ENCODE measurements at regions not wholly inside any gene's neighbourhood (a gene's known extent, or its start where the extent isn't known, plus 50 kb on each side); places are given as distances from the start of the nearest gene placed in this dataset.

DNA sequence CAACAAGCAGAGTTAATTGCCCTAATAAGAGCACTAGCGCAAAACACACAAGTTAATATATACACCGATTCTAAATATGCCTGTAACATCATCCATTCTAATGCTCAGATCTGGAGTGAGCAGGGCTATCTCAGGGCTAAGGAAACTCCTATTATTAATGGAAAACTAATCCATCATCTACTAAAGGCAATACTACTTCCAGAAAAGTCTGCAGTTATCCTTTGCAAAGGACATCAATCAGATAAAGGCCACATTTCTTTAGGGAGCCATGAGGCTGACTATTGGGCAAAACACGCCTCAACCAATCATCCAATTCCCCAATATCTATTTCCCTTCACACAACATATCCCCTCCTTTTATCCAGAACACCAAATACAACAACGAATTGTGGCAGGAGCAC is 1032.3 kb upstream of the NUDT12 start:
- Histone ChIP-seq H3K79me2 (ENCODE audit: low read length) (no peaks in the 10 kb centered on the region), H3K36me3 (replicated peaks; ENCODE audit: low read depth, low read length) (no peaks in the 10 kb centered on the region), H2AFZ (ENCODE audit: low read depth, low read length) (no peak overlapping the region), H3K4me1 (ENCODE audit: low read length) (no peaks in the 10 kb centered on the region), H4K20me1 (ENCODE audit: insufficient read depth, low read length) (no peaks in the 10 kb centered on the region), H3K9me3 (ENCODE audit: insufficient read depth, low read length) (no peaks in the 10 kb centered on the region), H3K4me2 (ENCODE audit: low read length) (no peak overlapping the region), H3K4me3 (ENCODE audit: low read length) (no peak overlapping the region), H3K27me3 (ENCODE audit: low read depth, low read length) (no peaks in the 10 kb centered on the region), H3K9ac (ENCODE audit: low read length) (no peak overlapping the region), H3K27ac (ENCODE audit: low read length) (no peak overlapping the region)
- TF ChIP-seq EZH2phosphoT487 (IDR thresholded peaks at IDR 0.05; ENCODE audit: low read depth) = no peak
- TF ChIP-seq, protein P1, sequence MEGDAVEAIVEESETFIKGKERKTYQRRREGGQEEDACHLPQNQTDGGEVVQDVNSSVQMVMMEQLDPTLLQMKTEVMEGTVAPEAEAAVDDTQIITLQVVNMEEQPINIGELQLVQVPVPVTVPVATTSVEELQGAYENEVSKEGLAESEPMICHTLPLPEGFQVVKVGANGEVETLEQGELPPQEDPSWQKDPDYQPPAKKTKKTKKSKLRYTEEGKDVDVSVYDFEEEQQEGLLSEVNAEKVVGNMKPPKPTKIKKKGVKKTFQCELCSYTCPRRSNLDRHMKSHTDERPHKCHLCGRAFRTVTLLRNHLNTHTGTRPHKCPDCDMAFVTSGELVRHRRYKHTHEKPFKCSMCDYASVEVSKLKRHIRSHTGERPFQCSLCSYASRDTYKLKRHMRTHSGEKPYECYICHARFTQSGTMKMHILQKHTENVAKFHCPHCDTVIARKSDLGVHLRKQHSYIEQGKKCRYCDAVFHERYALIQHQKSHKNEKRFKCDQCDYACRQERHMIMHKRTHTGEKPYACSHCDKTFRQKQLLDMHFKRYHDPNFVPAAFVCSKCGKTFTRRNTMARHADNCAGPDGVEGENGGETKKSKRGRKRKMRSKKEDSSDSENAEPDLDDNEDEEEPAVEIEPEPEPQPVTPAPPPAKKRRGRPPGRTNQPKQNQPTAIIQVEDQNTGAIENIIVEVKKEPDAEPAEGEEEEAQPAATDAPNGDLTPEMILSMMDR (IDR thresholded peaks at IDR 0.05; ENCODE audit: low read depth, low read length) = no peak

DNA sequence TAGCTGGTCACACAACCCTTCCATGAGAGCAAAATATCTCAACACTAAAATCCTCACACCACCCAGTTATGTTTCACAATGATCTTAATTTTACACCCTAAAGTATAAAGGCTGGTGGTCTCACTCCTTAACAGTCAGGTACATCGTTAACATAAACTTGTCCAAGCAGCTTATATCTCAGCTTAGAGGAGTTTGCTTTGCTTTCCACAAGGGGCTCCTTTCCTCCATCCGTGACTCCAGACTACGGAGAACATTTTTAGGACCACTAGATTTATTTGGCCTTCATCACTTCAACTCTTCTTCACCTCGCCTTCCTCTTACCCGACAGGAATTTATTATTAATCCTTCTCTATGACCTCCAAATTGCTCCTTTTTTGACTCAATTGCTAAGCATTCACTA is 1014.1 kb upstream of the NUDT12 start:
- Histone ChIP-seq H2AFZ (ENCODE audit: low read depth, low read length) (no peak overlapping the region), H3K9me3 (ENCODE audit: insufficient read depth, low read length) (no peaks in the 10 kb centered on the region), H3K27ac (ENCODE audit: low read length) (no peak overlapping the region), H3K4me1 (ENCODE audit: low read length) (no peaks in the 10 kb centered on the region), H3K36me3 (replicated peaks; ENCODE audit: low read depth, low read length) (no peaks in the 10 kb centered on the region), H3K9ac (ENCODE audit: low read length) (no peak overlapping the region), H3K27me3 (ENCODE audit: low read depth, low read length) (no peaks in the 10 kb centered on the region), H3K79me2 (ENCODE audit: low read length) (no peaks in the 10 kb centered on the region), H3K4me2 (ENCODE audit: low read length) (no peak overlapping the region), H4K20me1 (ENCODE audit: insufficient read depth, low read length) (no peaks in the 10 kb centered on the region), H3K4me3 (ENCODE audit: low read length) (no peak overlapping the region)
- no peak for TF ChIP-seq EZH2phosphoT487 (IDR thresholded peaks at IDR 0.05; ENCODE audit: low read depth)
- TF ChIP-seq, protein P1 (IDR thresholded peaks at IDR 0.05; ENCODE audit: low read depth, low read length) = no peak

DNA sequence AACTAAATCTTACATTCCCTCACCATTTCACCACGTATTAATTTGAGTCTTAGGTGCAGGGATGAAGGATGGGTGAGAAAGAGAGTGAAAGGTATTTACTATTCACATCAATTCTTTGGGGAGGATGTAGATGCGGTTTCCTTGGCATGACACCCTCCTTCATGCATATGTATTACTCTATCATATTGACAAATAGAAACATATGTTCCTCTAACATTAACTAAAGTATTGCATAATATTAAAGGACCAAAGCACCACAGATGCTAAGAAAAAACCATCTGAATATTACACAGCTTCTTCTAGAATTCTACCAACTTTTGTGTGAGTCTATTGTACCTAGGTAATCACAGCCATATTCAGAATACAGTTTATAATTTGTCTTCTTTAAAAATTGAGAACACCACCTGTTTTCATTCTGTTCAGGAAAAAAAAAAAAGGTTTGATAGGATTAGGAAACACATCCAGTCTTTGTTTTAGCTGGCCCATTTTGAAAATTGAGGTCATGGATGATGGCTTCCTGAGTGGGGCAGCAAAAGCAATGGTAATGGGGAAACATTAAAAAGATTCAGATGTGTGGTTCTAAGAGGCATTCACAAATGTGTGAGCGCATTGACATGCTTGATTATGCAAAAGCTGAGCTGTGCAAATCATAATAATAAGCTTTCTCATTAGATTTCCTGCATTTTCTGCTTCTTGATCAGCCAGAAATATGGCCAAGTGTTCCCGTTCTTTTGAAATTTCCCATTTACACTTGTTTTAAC is 1011.5 kb upstream of the NUDT12 start:
- no peaks in the 10 kb centered on the region for H3K36me3 ChIP-seq (replicated peaks; ENCODE audit: low read depth, low read length)
- H3K9ac ChIP-seq (ENCODE audit: low read length) = no peak overlapping the region
- TF ChIP-seq, protein P1 (IDR thresholded peaks at IDR 0.05; ENCODE audit: low read depth, low read length) = no peak
- TF ChIP-seq EZH2phosphoT487 (IDR thresholded peaks at IDR 0.05; ENCODE audit: low read depth) = no peak
- H3K27me3 ChIP-seq (ENCODE audit: low read depth, low read length) = no peaks in the 10 kb centered on the region
- no peak overlapping the region for H3K4me2 ChIP-seq (ENCODE audit: low read length)
- no peaks in the 10 kb centered on the region for H4K20me1 ChIP-seq (ENCODE audit: insufficient read depth, low read length)
- H3K27ac ChIP-seq (ENCODE audit: low read length) = no peak overlapping the region
- no peaks in the 10 kb centered on the region for H3K9me3 ChIP-seq (ENCODE audit: insufficient read depth, low read length)
- H2AFZ ChIP-seq (ENCODE audit: low read depth, low read length) = no peak overlapping the region
- no peaks in the 10 kb centered on the region for H3K4me1 ChIP-seq (ENCODE audit: low read length)
- no peaks in the 10 kb centered on the region for H3K79me2 ChIP-seq (ENCODE audit: low read length)
- H3K4me3 ChIP-seq (ENCODE audit: low read length) = no peak overlapping the region

DNA sequence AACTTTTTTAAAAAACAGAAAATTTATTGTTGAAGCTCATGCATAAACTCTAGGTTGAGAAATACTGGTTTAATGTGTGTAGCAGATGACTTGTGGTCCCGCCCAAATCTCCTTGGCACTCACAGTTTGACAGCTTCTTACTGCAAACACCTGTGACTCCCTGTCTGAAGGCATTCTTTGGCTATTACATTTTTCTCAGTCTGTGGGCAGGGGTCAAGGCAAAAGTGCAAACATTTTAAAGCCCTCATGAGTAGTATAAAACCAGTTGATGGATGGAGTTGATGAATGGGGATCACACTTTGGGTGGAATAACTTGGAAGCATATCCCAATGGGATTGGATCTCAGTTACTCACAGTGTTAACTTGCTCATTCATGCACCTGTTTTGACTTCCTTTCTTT is 1007.0 kb upstream of the NUDT12 start:
- no peak overlapping the region for H3K4me3 ChIP-seq (ENCODE audit: low read length)
- H3K9ac ChIP-seq (ENCODE audit: low read length) = no peak overlapping the region
- H4K20me1 ChIP-seq (ENCODE audit: insufficient read depth, low read length) = no peaks in the 10 kb centered on the region
- no peaks in the 10 kb centered on the region for H3K27me3 ChIP-seq (ENCODE audit: low read depth, low read length)
- H3K27ac ChIP-seq (ENCODE audit: low read length) = no peak overlapping the region
- H2AFZ ChIP-seq (ENCODE audit: low read depth, low read length) = no peak overlapping the region
- no peaks in the 10 kb centered on the region for H3K9me3 ChIP-seq (ENCODE audit: insufficient read depth, low read length)
- H3K79me2 ChIP-seq (ENCODE audit: low read length) = no peaks in the 10 kb centered on the region
- TF ChIP-seq, protein P1 (IDR thresholded peaks at IDR 0.05; ENCODE audit: low read depth, low read length) = no peak
- TF ChIP-seq EZH2phosphoT487 (IDR thresholded peaks at IDR 0.05; ENCODE audit: low read depth) = no peak
- no peak overlapping the region for H3K4me2 ChIP-seq (ENCODE audit: low read length)
- H3K4me1 ChIP-seq (ENCODE audit: low read length) = no peaks in the 10 kb centered on the region
- H3K36me3 ChIP-seq (replicated peaks; ENCODE audit: low read depth, low read length) = no peaks in the 10 kb centered on the region
